ENCODE measurements at regions not wholly inside any gene's neighbourhood (a gene's known extent, or its start where the extent isn't known, plus 50 kb on each side); places are given as distances from the start of the nearest gene placed in this dataset.

GRCh38 chr16:16917191-16917785 lies 538.3 kb downstream of the NPIPA7 start:
- TF ChIP-seq, protein P1, sequence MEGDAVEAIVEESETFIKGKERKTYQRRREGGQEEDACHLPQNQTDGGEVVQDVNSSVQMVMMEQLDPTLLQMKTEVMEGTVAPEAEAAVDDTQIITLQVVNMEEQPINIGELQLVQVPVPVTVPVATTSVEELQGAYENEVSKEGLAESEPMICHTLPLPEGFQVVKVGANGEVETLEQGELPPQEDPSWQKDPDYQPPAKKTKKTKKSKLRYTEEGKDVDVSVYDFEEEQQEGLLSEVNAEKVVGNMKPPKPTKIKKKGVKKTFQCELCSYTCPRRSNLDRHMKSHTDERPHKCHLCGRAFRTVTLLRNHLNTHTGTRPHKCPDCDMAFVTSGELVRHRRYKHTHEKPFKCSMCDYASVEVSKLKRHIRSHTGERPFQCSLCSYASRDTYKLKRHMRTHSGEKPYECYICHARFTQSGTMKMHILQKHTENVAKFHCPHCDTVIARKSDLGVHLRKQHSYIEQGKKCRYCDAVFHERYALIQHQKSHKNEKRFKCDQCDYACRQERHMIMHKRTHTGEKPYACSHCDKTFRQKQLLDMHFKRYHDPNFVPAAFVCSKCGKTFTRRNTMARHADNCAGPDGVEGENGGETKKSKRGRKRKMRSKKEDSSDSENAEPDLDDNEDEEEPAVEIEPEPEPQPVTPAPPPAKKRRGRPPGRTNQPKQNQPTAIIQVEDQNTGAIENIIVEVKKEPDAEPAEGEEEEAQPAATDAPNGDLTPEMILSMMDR (IDR thresholded peaks at IDR 0.05; ENCODE audit: low read depth, low read length): no peak
- H3K4me3 ChIP-seq (replicated peaks in 1 of 2; ENCODE audit: low read depth in 2 of 2, low read length in 2 of 2): no peak overlapping the region
- no peak for DNase-seq (ENCODE audit: low read depth in 2 of 2)

- no peak for DNase-seq (ENCODE audit: low read depth in 2 of 2)
Measured at GRCh38 chr16:16923479-16923878, 544.5 kb downstream of the NPIPA7 start.

GRCh38 chr16:16924613-16925012 lies 545.7 kb downstream of the NPIPA7 start:
- no peak overlapping the region for H3K4me3 ChIP-seq (replicated peaks in 1 of 2; ENCODE audit: low read depth in 2 of 2, low read length in 2 of 2)
- no peak for DNase-seq (ENCODE audit: low read depth in 2 of 2)
- TF ChIP-seq, protein P1 (IDR thresholded peaks at IDR 0.05; ENCODE audit: low read depth, low read length): no peak

More at GRCh38 chr16:16923479-16923878, 544.5 kb downstream of the NPIPA7 start:
- H3K4me3 ChIP-seq (replicated peaks in 1 of 2; ENCODE audit: low read depth in 2 of 2, low read length in 2 of 2): no peak overlapping the region
- TF ChIP-seq, protein P1 (IDR thresholded peaks at IDR 0.05; ENCODE audit: low read depth, low read length): no peak

- no peak for DNase-seq (ENCODE audit: low read depth in 2 of 2)
- no peak overlapping the region for H3K4me3 ChIP-seq (replicated peaks in 1 of 2; ENCODE audit: low read depth in 2 of 2, low read length in 2 of 2)
- TF ChIP-seq, protein P1 (IDR thresholded peaks at IDR 0.05; ENCODE audit: low read depth, low read length): no peak
Measured at GRCh38 chr16:16925432-16925831, 545.3 kb downstream of the XYLT1 start.

- DNase-seq (ENCODE audit: low read depth in 2 of 2): no peak
- TF ChIP-seq, protein P1 (IDR thresholded peaks at IDR 0.05; ENCODE audit: low read depth, low read length): no peak
- H3K4me3 ChIP-seq (replicated peaks in 1 of 2; ENCODE audit: low read depth in 2 of 2, low read length in 2 of 2): no peak overlapping the region
Measured at GRCh38 chr16:16928532-16929109, 542.1 kb downstream of the XYLT1 start.

DNA sequence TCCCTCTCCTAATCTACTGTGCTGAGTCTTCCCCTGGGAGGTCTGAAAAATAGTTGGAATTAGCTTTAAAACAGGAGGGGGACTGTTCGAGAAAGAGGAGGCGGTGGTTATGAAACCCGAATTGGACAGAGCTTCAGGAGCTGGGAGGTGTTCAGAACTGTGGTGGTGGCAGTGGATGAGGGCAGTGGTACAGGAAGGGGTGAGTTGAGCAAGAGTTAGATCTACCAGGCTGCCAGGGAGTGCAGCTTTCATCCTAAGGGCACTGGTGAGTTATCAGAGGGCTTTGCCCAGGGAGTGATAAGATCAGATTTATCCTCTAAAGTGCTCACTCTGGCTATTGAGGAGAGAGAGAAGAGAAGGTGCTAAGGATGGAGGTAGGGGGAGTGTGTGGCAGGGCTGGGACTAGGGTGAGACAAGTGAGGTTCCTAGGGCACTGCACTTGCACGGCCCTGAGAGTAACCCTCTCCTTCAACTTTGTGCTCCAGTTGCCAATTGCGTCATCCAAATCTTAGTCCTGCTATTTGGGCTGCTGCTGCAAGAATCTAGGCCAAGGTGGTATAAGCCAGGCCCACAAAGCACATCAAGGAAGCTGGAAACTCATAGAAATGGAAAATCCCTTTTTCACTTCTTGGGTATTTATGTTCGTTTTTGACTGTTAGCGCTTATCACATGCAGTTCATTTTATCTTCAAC lies 540.3 kb downstream of the XYLT1 start:
- TF ChIP-seq, protein P1 (IDR thresholded peaks at IDR 0.05; ENCODE audit: low read depth, low read length): no peak
- no peak overlapping the region for H3K4me3 ChIP-seq (replicated peaks in 1 of 2; ENCODE audit: low read depth in 2 of 2, low read length in 2 of 2)
- no peak for DNase-seq (ENCODE audit: low read depth in 2 of 2)
